Ovary (tissue), 3 donors: ENCODE measurements at regions not wholly inside any gene's neighbourhood (a gene's known extent, or its start where the extent isn't known, plus 50 kb on each side); places are given as distances from the start of the nearest gene placed in this dataset.

Source experiments
- EP300 ChIP-seq: sonication (generic); formaldehyde crosslinking; IDR thresholded peaks from one replicate; pipeline ENCODE4 v1.6.1; 2017; ENCODE audit warnings: antibody characterized with exemption
- POLR2A ChIP-seq: fragments of 450-650 bp; IDR thresholded peaks from one replicate; pipeline ENCODE4 v1.6.1; 2017; ENCODE audit warnings: antibody characterized with exemption, mild to moderate bottlenecking, moderate library complexity
- TF ChIP-seq, protein P1 (sequence below), 3 donors: fragments of 450-650 bp in 2 of 3; fragments of 200-600 bp in 1 of 3; IDR thresholded peaks; one replicate each; pipeline versions ENCODE4 v1.5.1 to v1.8.0; 2016 to 2022; ENCODE audit warnings: antibody characterized with exemption in 3 of 3, mild to moderate bottlenecking in 1 of 3
- donor health status: DM: no; HTN: no; CAD: no.

GRCh38 chr5:10812218-10812617, 51.2 kb upstream of the DAP start:
- TF ChIP-seq POLR2A, result no peak
- TF ChIP-seq, protein P1, sequence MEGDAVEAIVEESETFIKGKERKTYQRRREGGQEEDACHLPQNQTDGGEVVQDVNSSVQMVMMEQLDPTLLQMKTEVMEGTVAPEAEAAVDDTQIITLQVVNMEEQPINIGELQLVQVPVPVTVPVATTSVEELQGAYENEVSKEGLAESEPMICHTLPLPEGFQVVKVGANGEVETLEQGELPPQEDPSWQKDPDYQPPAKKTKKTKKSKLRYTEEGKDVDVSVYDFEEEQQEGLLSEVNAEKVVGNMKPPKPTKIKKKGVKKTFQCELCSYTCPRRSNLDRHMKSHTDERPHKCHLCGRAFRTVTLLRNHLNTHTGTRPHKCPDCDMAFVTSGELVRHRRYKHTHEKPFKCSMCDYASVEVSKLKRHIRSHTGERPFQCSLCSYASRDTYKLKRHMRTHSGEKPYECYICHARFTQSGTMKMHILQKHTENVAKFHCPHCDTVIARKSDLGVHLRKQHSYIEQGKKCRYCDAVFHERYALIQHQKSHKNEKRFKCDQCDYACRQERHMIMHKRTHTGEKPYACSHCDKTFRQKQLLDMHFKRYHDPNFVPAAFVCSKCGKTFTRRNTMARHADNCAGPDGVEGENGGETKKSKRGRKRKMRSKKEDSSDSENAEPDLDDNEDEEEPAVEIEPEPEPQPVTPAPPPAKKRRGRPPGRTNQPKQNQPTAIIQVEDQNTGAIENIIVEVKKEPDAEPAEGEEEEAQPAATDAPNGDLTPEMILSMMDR (IDR thresholded peaks at IDR 0.05), result no peak
- TF ChIP-seq EP300, result no peak
